Stimulated activated naive B cell treated with anti-CD40 and anti-IgM and Interleukin-4, amounts not matched to agents 10 μg/mL and 1 μg/mL and 100 μg/mL, for 72 hours (primary cell): ENCODE measurements at regions not wholly inside any gene's neighbourhood (a gene's known extent, or its start where the extent isn't known, plus 50 kb on each side); places are given as distances from the start of the nearest gene placed in this dataset.

Source experiments
- ATAC-seq, 2 donors: fragments of 150-1000 bp; cut with Tn5 transposase; replicated peaks; 2 replicates each; pipeline ENCODE4 v1.10.0; 2021; ENCODE audit warnings: moderate library complexity in 1 of 2
- DNase-seq: peaks from one replicate; pipeline ENCODE4 v3.0.0; 2021
- H3K27ac Mint-ChIP-seq: one replicate; pipeline ENCODE4 v1.8.0; 2022; ENCODE audit warnings: mild to moderate bottlenecking, mixed read lengths
- H3K27me3 Mint-ChIP-seq, 2 donors: one replicate each; pipeline ENCODE4 v1.8.0; 2022; ENCODE audit warnings: mixed read lengths in 2 of 2
- H3K36me3 Mint-ChIP-seq, 2 donors: one replicate each; pipeline ENCODE4 v1.8.0; 2022; ENCODE audit warnings: mixed read lengths in 2 of 2, mild to moderate bottlenecking in 1 of 2
- H3K4me1 Mint-ChIP-seq, 2 donors: one replicate each; pipeline ENCODE4 v1.8.0; 2022; ENCODE audit warnings: mixed read lengths in 2 of 2, mild to moderate bottlenecking in 1 of 2
- H3K4me3 Mint-ChIP-seq, 2 donors: one replicate each; pipeline ENCODE4 v1.8.0; 2022; ENCODE audit warnings: mild to moderate bottlenecking in 2 of 2, mixed read lengths in 2 of 2, moderate library complexity in 1 of 2
- H3K9me3 Mint-ChIP-seq, 2 donors: one replicate each; pipeline ENCODE4 v1.8.0; 2022; ENCODE audit warnings: mixed read lengths in 2 of 2, mild to moderate bottlenecking in 1 of 2

DNA sequence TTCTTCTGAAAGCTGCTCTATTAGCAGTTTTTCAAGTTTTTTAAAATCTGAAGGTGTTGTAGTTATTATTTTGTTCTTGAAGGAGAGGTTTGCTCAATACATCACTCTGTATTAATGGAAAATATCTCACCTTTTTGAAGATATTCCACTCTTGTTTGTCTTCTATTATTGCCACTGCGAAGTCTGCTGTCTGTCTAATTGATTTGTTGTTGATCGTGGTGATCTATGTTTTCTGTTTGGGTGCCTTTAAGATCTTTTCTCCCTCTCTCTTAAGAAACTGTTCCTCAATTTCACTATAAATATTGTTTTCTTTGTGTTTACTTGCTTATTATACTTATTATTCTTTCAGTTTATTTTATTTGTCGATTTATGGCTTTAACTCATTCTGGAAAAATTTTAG, 64.9 kb upstream of the FZD8 start:
- Mint-ChIP-seq H3K36me3 (no peaks in the 10 kb centered on the region), H3K4me1 (no peaks in the 10 kb centered on the region), H3K27ac (no peak overlapping the region), H3K4me3 (no peak overlapping the region), H3K9me3 (peaks cover 3 to 9% of the 10 kb centered on the region in 2 donors), H3K27me3 (peaks cover 11 to 14% of the 10 kb centered on the region in 2 donors)
- no peak for ATAC-seq
- no peak for DNase-seq

DNA sequence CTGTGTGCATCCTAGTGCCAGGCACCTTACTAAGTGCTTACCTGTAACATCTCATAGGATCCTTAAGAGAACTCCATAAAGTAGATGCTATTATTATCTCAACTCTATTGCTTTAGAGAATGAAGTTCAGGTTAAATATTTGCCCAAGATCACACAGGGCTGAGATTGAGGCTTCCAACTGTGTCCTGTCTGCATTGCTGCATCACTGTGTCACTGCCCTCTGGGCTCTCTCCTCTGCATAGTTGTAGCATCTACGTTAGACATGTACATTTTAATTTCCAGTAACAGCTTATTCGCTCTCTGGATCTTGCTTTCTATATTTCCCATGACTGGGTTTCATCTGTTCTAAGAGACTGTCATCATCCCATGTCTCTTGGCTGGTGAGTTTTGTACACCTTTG, 63.6 kb upstream of the FZD8 start:
- Mint-ChIP-seq H3K9me3 (peaks cover 5 to 9% of the 10 kb centered on the region in 2 donors), H3K27me3 (peaks cover 1 to 7% of the 10 kb centered on the region in 2 donors), H3K4me1 (no peaks in the 10 kb centered on the region), H3K36me3 (no peaks in the 10 kb centered on the region), H3K4me3 (no peak overlapping the region), H3K27ac (no peak overlapping the region)
- no peak for DNase-seq
- no peak for ATAC-seq

DNA sequence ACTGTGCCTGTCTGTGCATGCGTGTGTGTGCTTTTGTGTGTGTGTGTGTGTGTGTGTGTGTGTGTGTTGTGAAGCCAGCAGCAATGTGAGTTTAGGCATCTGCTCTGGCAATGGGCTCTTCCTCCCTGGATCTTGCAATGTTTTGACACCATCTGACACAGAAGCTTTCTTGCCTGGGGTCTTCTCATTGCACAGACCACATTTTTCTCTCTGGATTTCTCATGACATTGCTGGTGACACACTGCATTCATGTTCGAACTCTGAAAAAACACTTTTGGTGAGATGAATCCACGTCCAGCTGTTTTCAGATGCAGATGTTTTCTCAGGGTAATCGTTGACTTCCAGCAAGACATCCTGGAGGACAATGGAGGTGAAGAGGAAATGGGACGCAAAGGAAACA, 63.0 kb upstream of the FZD8 start:
- peaks cover 0 to 5% of the 10 kb centered on the region in 2 donors for H3K27me3 Mint-ChIP-seq
- H3K36me3 Mint-ChIP-seq: no peaks in the 10 kb centered on the region
- ATAC-seq (no peak), DNase-seq (no peak)
- H3K4me1 Mint-ChIP-seq: no peaks in the 10 kb centered on the region
- H3K4me3 Mint-ChIP-seq: no peak overlapping the region
- H3K27ac Mint-ChIP-seq: no peak overlapping the region
- peaks cover 5 to 9% of the 10 kb centered on the region in 2 donors for H3K9me3 Mint-ChIP-seq

DNA sequence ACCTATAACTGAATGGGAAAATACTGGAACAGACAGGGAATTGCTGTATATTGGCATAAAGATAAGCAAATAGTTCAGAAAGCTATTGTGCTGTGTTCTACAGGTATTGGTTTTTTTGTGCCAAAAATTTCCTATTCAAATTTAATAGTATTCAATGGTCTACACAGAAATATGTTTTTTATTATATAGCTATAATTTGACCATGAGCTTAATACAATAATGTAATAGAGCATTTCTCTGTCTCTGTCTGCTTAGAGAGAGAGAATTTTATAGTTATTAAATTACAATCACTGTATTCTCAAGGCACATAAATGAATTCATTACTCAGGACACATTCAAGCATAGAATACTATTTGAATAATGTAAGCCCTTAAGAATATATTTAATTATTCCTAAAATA, 62.3 kb upstream of the FZD8 start:
- no peak for ATAC-seq
- DNase-seq: no peak
- Mint-ChIP-seq H3K4me3 (no peak overlapping the region), H3K4me1 (no peaks in the 10 kb centered on the region), H3K36me3 (no peaks in the 10 kb centered on the region), H3K9me3 (peaks cover 5 to 9% of the 10 kb centered on the region in 2 donors), H3K27ac (no peak overlapping the region), H3K27me3 (peaks cover 0 to 5% of the 10 kb centered on the region in 2 donors)

DNA sequence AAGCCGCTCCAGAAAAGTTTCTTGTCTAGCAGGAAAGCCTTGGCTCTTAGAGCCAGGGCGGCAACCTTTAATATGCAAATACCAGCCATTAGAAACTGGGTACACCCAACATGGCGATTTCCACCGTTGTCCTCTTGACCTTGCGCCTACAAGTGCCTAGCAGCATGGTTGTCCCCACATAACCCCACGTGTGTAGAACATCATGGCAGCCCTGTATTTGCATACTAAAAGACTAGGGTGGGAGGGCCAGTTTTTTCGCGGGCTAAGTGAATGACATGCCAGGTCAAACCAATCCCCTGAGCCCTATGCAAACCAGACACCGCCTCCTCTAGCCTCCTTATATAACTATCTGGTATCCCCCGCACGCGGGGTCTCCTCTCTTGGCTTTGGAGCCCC, 58.4 kb upstream of the FZD8 start:
- H3K36me3 Mint-ChIP-seq: no peaks in the 10 kb centered on the region
- DNase-seq (no peak), ATAC-seq (no peak)
- no peak overlapping the region for H3K4me3 Mint-ChIP-seq
- H3K27ac Mint-ChIP-seq: no peak overlapping the region
- H3K27me3 Mint-ChIP-seq: no peaks in the 10 kb centered on the region
- H3K4me1 Mint-ChIP-seq: no peaks in the 10 kb centered on the region
- H3K9me3 Mint-ChIP-seq: peaks cover 0 to 2% of the 10 kb centered on the region in 2 donors

DNA sequence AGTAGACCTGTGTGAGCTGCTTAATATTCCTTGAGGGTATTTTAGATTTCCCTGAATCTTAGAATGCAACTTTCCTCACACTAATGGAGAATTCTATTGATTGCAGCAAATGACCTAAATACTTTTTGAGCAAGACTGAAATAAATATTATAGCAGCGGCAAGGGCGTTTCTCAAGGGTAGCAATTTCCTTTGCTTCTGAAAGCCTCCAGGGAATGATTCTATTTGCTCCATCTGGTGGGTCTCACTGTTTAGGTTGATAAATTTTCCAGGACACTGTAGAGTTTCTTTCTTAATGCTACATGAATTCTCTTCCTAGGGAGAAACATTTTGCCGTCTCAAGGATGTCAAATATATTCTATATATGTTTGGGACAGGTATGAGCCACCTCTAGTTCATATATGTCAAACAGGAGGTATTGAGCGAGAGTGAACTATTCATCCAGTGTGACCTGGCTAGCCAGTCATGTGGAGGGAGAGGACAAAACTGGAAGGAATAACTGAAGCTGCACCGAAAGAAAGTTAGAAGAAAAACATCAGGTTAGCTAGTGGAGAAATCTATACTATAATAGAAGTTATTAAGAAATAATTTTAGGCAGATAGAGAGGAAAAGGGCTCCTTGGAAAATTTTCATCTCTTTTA, 57.9 kb upstream of the FZD8 start:
- H3K27me3 Mint-ChIP-seq: no peaks in the 10 kb centered on the region

DNA sequence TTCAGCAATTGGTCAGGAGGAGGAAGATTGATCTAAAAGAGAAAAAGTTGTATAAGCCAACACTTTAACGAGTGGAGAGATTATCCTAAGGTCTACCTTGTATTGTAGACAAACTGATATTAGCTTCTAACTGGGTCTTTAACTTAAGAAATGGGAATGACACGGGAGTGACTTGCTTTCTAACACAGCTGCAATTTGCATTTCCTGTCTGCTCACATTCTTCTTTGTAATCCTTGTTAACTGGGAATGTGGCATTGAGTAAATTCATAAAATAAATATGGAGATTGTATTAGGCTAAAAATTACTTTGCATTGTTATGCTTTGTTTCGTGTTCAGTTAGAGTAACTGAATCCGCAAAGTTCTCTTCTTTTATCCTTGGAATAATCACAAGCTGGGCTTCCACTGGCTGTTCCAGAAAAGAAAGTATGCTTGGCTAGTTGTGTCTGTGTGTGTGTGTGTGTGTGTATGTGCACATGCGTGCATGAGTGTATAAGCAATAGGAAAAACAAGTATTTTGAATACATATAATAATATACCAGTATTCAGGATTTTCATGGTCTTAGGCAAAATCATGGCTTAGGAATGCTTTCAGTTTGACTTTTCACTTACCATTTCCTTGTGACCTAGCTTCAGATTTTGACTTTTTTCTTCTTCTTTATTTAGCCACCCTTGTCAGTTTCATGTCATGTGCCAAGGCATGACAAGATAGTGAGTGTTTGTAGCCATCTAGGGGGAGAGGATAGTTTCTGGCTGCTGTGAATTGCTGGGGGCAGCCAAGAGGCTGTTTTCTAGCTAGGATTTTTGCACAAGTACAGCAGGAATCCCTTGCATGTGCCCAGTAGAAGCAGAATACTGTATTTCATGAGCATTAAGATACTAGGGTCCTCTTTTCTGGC, 54.5 kb upstream of the FZD8 start:
- no peaks in the 10 kb centered on the region for H3K27me3 Mint-ChIP-seq
- H3K27ac Mint-ChIP-seq: no peak overlapping the region
- DNase-seq (no peak), ATAC-seq (no peak)
- H3K4me1 Mint-ChIP-seq: no peaks in the 10 kb centered on the region
- no peak overlapping the region for H3K4me3 Mint-ChIP-seq
- no peaks in the 10 kb centered on the region for H3K36me3 Mint-ChIP-seq
- H3K9me3 Mint-ChIP-seq: peaks cover 0 to 2% of the 10 kb centered on the region in 2 donors

More for the DNA sequence above, 57.9 kb upstream of the FZD8 start:
- Mint-ChIP-seq H3K4me3 (no peak overlapping the region), H3K27ac (no peak overlapping the region), H3K4me1 (no peaks in the 10 kb centered on the region), H3K9me3 (peaks cover 0 to 2% of the 10 kb centered on the region in 2 donors), H3K36me3 (no peaks in the 10 kb centered on the region)
- ATAC-seq (no peak), DNase-seq (no peak)

DNA sequence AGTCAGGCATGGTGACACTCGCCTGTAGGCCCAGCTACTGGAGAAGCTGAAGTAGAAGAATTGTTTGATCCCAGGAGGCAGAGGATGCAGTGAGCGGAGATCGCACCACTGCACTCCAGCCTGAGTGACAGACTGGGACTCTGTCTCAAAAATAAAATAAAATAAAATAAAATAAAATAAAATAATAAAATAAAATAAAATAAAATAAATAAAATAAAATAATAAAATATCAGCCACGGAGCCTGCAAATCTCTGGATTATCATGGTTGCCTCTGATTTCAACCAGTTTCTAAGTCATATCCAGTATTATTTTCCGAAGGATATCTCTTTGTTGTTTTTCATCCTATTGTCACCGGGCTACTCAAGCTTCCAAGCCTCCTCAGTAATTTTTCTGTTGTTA, 51.7 kb upstream of the FZD8 start:
- ATAC-seq (no peak), DNase-seq (no peak)
- no peaks in the 10 kb centered on the region for H3K36me3 Mint-ChIP-seq
- no peak overlapping the region for H3K4me3 Mint-ChIP-seq
- no peaks in the 10 kb centered on the region for H3K4me1 Mint-ChIP-seq
- no peaks in the 10 kb centered on the region for H3K9me3 Mint-ChIP-seq
- no peak overlapping the region for H3K27ac Mint-ChIP-seq
- H3K27me3 Mint-ChIP-seq: no peaks in the 10 kb centered on the region
